Upper lobe of right lung (tissue), 1 donor: ENCODE measurements at regions not wholly inside any gene's neighbourhood (a gene's known extent, or its start where the extent isn't known, plus 50 kb on each side); places are given as distances from the start of the nearest gene placed in this dataset.

ENCODE experiments used
- ATAC-seq: fragments of 200-7000 bp; cut with Tn5 transposase; one replicate; pipeline ENCODE4 v1.9.1; 2020; ENCODE audit warnings: mild to moderate bottlenecking, moderate library complexity
- DNase-seq: peaks from one replicate; pipeline ENCODE4 v3.0.0-alpha.2; 2020
- H3K27ac ChIP-seq: fragments of 200-600 bp; one replicate; pipeline ENCODE4 v1.8.0; 2022
- H3K27me3 ChIP-seq: fragments of 200-600 bp; one replicate; pipeline ENCODE4 v1.8.0; 2022; ENCODE audit warnings: mild to moderate bottlenecking
- H3K36me3 ChIP-seq: fragments of 200-600 bp; one replicate; pipeline ENCODE4 v1.8.0; 2022
- H3K4me1 ChIP-seq: fragments of 200-600 bp; one replicate; pipeline ENCODE4 v1.8.0; 2022
- H3K4me3 ChIP-seq: fragments of 200-600 bp; one replicate; pipeline ENCODE4 v1.8.0; 2022; ENCODE audit warnings: mild to moderate bottlenecking
- H3K9me3 ChIP-seq: fragments of 200-600 bp; one replicate; pipeline ENCODE4 v1.8.0; 2022
- intact Hi-C: fragments of 100-400 bp; cut with DNase I; formaldehyde crosslinking; loops from one replicate; pipeline ENCODE4 v1.11.0; 2022
- TF ChIP-seq, protein P1 (sequence below): fragments of 200-600 bp; IDR thresholded peaks from one replicate; pipeline ENCODE4 v1.8.0; 2022; ENCODE audit warnings: antibody characterized with exemption
- donor health status: DM: no; HTN: yes; CAD: no; lungs with severe emphysema.

DNA sequence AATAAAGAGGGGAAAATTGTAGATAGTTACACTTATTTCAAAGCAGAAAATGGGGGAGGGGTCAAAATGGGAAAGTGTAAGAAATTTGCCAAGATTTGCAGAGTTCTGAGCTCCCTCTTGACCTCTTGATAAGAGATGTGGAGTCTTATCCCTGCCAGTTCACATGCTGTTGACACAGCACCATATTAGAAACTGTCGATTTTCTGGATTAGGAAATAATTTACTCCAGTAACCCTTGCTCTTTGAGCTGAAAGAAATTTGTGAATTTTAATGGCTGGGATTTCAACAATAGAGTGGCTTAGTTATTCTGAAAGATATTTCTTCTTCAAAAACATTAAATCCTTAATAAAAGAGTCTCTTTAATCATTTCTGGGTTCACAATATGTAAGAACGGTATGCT is 306.2 kb upstream of the CNTN4 start:
- Histone ChIP-seq H3K36me3 (no peaks in the 10 kb centered on the region), H3K9me3 (no peaks in the 10 kb centered on the region), H3K4me3 (no peak overlapping the region), H3K4me1 (no peaks in the 10 kb centered on the region), H3K27me3 (no peaks in the 10 kb centered on the region), H3K27ac (no peak overlapping the region)
- DNase-seq (no peak), ATAC-seq (no peak)
- TF ChIP-seq, protein P1, sequence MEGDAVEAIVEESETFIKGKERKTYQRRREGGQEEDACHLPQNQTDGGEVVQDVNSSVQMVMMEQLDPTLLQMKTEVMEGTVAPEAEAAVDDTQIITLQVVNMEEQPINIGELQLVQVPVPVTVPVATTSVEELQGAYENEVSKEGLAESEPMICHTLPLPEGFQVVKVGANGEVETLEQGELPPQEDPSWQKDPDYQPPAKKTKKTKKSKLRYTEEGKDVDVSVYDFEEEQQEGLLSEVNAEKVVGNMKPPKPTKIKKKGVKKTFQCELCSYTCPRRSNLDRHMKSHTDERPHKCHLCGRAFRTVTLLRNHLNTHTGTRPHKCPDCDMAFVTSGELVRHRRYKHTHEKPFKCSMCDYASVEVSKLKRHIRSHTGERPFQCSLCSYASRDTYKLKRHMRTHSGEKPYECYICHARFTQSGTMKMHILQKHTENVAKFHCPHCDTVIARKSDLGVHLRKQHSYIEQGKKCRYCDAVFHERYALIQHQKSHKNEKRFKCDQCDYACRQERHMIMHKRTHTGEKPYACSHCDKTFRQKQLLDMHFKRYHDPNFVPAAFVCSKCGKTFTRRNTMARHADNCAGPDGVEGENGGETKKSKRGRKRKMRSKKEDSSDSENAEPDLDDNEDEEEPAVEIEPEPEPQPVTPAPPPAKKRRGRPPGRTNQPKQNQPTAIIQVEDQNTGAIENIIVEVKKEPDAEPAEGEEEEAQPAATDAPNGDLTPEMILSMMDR, result no peak
- intact Hi-C loops, result no loop called here

DNA sequence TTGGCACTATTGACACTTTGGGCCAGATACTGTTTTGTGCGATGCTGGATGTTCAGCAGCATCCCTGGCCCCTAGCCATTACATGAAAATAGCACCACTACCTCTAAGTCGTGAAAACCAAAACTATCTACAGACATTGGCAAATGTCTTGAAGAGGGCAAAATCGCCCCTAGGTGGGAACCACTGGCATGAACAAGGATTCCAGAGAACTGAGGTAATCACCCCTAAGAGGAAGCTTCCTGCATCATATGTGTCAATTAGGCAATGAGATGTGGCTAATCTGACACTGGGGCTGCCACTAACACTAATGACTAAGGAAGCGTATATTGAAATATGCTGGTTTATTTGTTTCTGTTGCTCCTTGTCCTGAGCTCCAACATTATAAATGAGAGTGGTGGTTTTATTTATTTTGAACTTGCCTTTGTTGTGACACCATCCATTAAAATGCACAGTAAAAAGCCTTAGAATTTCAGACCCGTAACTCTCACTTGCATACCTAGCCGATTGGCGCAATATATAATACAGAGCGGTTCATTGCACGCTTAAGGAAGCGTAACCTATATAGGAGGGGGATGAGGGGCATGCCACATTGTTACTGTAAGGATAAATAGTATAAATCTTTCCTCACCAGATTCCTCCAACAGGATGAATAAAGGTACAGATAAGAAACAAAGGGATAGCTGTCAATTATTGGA is 299.8 kb upstream of the CNTN4 start:
- Histone ChIP-seq H3K27me3 (no peaks in the 10 kb centered on the region), H3K4me3 (no peak overlapping the region), H3K27ac (no peak overlapping the region), H3K4me1 (no peaks in the 10 kb centered on the region), H3K9me3 (no peaks in the 10 kb centered on the region), H3K36me3 (no peaks in the 10 kb centered on the region)
- DNase-seq (no peak), ATAC-seq (no peak)
- TF ChIP-seq, protein P1, result no peak
- intact Hi-C loops, result no loop called here

DNA sequence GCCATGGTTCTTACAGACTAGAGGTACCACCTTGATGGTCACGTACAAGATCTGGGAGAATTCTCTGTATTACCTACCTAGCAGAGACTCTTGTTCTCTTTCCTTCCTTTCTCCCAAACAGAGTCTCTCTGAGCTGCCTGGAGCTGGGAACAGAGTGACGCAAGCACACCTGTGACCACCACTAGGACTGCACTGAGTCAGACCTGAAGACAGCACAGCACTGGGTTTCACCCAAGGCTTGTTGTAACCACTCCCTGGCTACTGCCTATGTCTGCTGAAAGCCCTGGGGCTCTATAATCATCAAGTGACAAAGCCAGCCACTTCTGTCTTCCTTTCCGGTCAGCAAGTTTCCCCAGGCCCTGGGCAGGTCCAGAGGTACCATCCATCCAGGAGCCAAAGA is 293.3 kb upstream of the CNTN4 start:
- Histone ChIP-seq H3K9me3 (no peaks in the 10 kb centered on the region), H3K36me3 (no peaks in the 10 kb centered on the region), H3K27me3 (no peaks in the 10 kb centered on the region), H3K27ac (no peak overlapping the region), H3K4me1 (no peaks in the 10 kb centered on the region), H3K4me3 (no peak overlapping the region)
- ATAC-seq (no peak), DNase-seq (no peak)
- intact Hi-C loops, result no loop called here
- TF ChIP-seq, protein P1, result no peak

DNA sequence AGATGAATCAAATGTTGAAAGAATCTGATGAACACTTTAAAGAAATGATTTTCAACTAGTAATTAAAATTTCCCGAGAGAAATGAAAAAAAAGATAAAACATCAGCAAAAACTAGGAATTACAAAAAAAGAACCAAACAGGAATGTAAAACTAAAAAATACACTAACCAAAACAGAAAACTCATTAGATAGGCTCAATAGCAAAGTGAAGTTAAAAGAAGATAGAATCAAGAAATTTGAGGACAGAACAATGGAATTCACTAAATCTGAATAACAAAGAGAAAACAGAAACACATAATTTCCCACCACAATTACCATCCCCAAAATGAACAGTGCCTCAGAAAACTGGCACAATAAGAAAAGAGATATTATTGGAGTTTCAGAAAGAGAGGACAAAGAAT is 290.1 kb upstream of the CNTN4 start:
- H3K36me3 ChIP-seq, result no peaks in the 10 kb centered on the region
- intact Hi-C loops, result no loop called here
- no peak overlapping the region for H3K27ac ChIP-seq
- H3K9me3 ChIP-seq, result no peaks in the 10 kb centered on the region
- DNase-seq (no peak), ATAC-seq (no peak)
- H3K4me3 ChIP-seq, result no peak overlapping the region
- no peaks in the 10 kb centered on the region for H3K27me3 ChIP-seq
- TF ChIP-seq, protein P1, result no peak
- H3K4me1 ChIP-seq, result no peaks in the 10 kb centered on the region

DNA sequence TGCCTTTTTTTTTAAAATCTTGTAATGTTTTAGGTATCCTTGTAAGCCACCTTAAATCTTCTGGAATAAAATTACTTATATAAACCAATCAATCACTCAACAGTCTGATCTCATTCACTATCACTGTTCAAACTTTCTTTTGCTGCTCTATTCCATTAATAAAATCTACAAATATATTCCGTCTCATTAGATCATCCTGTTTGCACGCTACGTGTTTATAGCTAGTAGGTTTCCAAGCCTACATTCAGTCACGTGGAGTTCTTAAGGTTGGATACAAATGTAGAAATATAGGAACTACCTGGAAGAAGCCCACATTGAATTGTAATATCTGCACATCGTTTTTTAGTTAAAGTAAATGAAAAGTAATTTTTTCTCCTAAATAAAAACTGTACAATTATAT is 274.8 kb upstream of the CNTN4 start:
- Histone ChIP-seq H3K27me3 (no peaks in the 10 kb centered on the region), H3K36me3 (no peaks in the 10 kb centered on the region), H3K4me3 (no peak overlapping the region), H3K27ac (no peak overlapping the region), H3K9me3 (no peaks in the 10 kb centered on the region), H3K4me1 (no peaks in the 10 kb centered on the region)
- intact Hi-C loops, result no loop called here
- DNase-seq, result no peak
- ATAC-seq, result no peak
- TF ChIP-seq, protein P1, result no peak

DNA sequence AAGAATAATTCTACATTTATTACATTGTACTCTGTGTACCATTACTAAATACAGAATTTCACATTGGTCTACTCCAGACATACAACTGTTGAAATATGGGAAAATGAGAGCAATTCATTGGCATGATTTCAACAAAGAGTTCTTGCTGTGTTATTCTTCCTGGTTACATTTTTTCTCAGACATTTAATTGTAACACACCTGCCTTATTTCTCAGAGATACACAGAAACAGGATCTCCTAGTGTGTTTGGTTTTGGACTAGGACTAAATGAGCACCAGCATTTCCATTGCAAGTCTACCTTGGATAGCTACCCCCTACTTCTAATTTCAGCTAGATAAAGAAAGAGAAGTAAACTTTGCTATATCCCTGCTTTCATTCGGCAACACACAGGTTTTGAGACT is 274.3 kb upstream of the CNTN4 start:
- TF ChIP-seq, protein P1, result no peak
- no peaks in the 10 kb centered on the region for H3K9me3 ChIP-seq
- no peak overlapping the region for H3K4me3 ChIP-seq
- H3K36me3 ChIP-seq, result no peaks in the 10 kb centered on the region
- no peak for DNase-seq
- no peak for ATAC-seq
- intact Hi-C loops, result no loop called here
- no peaks in the 10 kb centered on the region for H3K27me3 ChIP-seq
- H3K27ac ChIP-seq, result no peak overlapping the region
- no peaks in the 10 kb centered on the region for H3K4me1 ChIP-seq
